Lung (tissue), 11 donors: ENCODE measurements at regions not wholly inside any gene's neighbourhood (a gene's known extent, or its start where the extent isn't known, plus 50 kb on each side); places are given as distances from the start of the nearest gene placed in this dataset.
"Not testable (repeated sequence)": the region's sequence is repeated elsewhere in the genome, so short reads cannot be mapped to it uniquely, and the experiment has no call there.

Source experiments
- ATAC-seq: fragments of 200-7000 bp; cut with Tn5 transposase; one replicate; pipeline ENCODE4 v1.9.1; 2020; ENCODE audit warnings: moderate number of reproducible peaks; ENCODE audit not compliant: insufficient read depth, low FRiP score
- DNase-seq, 3 donors: peaks; one replicate each; pipeline ENCODE4 v3.0.0-alpha.2; 2013 to 2017
- H3K27ac ChIP-seq, 2 donors: one replicate each; pipeline ENCODE4 v1.5.1; 2013; ENCODE audit warnings: mild to moderate bottlenecking in 2 of 2, moderate library complexity in 2 of 2, control low read depth in 1 of 2, inconsistent platforms in 1 of 2, low read depth in 1 of 2, low read length in 1 of 2
- H3K27me3 ChIP-seq, 3 donors: one replicate each; pipeline ENCODE4 v1.5.1; 2013; ENCODE audit warnings: low read length in 2 of 3; ENCODE audit not compliant: control insufficient read depth in 3 of 3, insufficient read depth in 3 of 3
- H3K36me3 ChIP-seq, 4 donors: one replicate each; pipeline ENCODE4 v1.5.1; 2013; ENCODE audit warnings: low read length in 4 of 4, mild to moderate bottlenecking in 1 of 4, moderate library complexity in 1 of 4; ENCODE audit not compliant: control insufficient read depth in 4 of 4, insufficient read depth in 4 of 4
- H3K4me1 ChIP-seq, 5 donors: one replicate each; pipeline ENCODE4 v1.5.1; 2013; ENCODE audit warnings: low read length in 5 of 5, mild to moderate bottlenecking in 2 of 5, moderate library complexity in 1 of 5; ENCODE audit not compliant: control insufficient read depth in 5 of 5, insufficient read depth in 5 of 5
- H3K4me3 ChIP-seq: one replicate; pipeline ENCODE4 v1.5.1; 2013; ENCODE audit warnings: mild to moderate bottlenecking, control low read depth, moderate library complexity
- H3K9ac ChIP-seq, 2 donors: one replicate each; pipeline ENCODE4 v1.5.1; 2013; ENCODE audit warnings: low read length in 2 of 2, control low read depth in 1 of 2; ENCODE audit not compliant: insufficient read depth in 1 of 2
- H3K9me3 ChIP-seq, 4 donors: one replicate each; pipeline ENCODE4 v1.5.1; 2013; ENCODE audit warnings: low read length in 3 of 4, mild to moderate bottlenecking in 1 of 4, moderate library complexity in 1 of 4; ENCODE audit not compliant: control insufficient read depth in 4 of 4, insufficient read depth in 3 of 4
- WGBS, 2 donors: extraction: QIAGEN DNeasy Blood & Tissue Kit; methylation state at CpG; one replicate each; pipeline ENCODE4 v1.1.7; 2013; 5-methylcytosine and 5-hydroxymethylcytosine counted together
- TF ChIP-seq, protein P1 (sequence below): IDR thresholded peaks from 2 replicates; pipeline ENCODE4 v1.5.1; 2012; ENCODE audit warnings: mild to moderate bottlenecking; ENCODE audit errors: control extremely low read depth, extremely low read depth
- donor health status: control.
- donor health status: control.
- donor health status: Bipolar disorder and iron deficiency.
- donor health status: healthy.
- donor health status: DM: yes; HTN: yes; CAD: no.

DNA sequence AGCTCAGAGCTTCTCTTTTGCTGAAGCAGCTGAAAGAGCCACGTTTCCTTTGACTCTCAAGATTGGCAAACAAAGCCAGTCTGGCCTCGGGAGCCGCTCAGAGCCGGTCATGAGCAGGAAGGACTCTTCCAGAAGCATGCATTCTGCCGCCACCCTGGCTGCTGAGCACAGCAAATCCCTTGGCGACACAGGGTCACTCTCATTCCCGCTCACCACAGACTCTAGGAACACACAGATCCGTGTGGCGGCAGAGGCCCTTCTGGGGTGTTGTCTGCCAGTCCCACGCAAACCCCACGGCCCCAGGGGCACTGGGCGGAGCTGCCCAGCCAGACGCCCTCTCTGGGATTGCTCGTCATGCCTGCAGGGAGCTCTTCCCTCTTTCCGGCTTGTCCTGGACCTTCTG is 157.0 kb downstream of the C16orf95 start:
- Histone ChIP-seq H3K36me3 (no peaks in the 10 kb centered on the region), H3K4me1 (no peaks in the 10 kb centered on the region), H3K4me3 (no peak overlapping the region), H3K27ac (no peak overlapping the region), H3K9me3 (peaks cover 0 to 2% (median 0%) of the 10 kb centered on the region in 4 donors), H3K9ac (no peak overlapping the region), H3K27me3 (peaks cover 0 to 2% (median 0%) of the 10 kb centered on the region in 3 donors)
- TF ChIP-seq, protein P1, sequence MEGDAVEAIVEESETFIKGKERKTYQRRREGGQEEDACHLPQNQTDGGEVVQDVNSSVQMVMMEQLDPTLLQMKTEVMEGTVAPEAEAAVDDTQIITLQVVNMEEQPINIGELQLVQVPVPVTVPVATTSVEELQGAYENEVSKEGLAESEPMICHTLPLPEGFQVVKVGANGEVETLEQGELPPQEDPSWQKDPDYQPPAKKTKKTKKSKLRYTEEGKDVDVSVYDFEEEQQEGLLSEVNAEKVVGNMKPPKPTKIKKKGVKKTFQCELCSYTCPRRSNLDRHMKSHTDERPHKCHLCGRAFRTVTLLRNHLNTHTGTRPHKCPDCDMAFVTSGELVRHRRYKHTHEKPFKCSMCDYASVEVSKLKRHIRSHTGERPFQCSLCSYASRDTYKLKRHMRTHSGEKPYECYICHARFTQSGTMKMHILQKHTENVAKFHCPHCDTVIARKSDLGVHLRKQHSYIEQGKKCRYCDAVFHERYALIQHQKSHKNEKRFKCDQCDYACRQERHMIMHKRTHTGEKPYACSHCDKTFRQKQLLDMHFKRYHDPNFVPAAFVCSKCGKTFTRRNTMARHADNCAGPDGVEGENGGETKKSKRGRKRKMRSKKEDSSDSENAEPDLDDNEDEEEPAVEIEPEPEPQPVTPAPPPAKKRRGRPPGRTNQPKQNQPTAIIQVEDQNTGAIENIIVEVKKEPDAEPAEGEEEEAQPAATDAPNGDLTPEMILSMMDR: no peak
- DNase-seq (peak; percentile 60 to 88 (median 79)), ATAC-seq (no peak)
- 47 to 73% methylated on average over 15 of the region's 15 CpGs for WGBS, 2 donors

DNA sequence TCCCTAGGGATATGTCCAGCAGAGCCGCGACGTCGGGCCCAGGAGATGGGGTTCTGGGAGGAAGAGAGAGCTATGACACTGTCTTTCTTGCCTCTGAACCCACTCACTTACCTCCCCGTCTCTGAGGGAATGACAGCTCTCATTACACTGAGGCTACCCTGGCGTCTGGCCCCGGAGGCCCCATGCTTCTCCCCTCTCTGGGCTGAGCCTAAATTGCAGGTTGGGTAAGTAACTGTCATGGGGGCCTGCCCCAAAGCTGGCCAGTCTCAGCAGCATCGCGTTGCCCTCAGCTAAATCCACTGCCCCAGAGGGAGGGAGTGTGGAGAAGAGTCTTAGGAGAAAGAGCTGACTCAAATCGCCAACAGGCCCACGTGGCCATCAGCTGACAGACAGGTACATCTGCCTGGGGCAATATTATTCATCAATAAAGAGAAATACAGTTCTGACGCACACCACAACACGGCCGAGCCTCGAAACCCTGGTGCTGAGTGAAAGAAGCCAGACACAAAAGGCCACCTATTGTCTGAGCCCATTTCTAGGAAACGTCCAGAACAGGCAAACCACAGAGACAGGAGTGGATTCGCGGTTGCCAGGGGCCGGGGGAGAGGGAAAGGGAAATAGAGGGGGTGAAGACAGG is 156.4 kb downstream of the C16orf95 start:
- no peaks in the 10 kb centered on the region for H3K4me1 ChIP-seq
- H3K4me3 ChIP-seq: no peak overlapping the region
- no peaks in the 10 kb centered on the region for H3K36me3 ChIP-seq
- TF ChIP-seq, protein P1: no peak
- no peak overlapping the region for H3K27ac ChIP-seq
- H3K27me3 ChIP-seq: peaks cover 0 to 2% (median 0%) of the 10 kb centered on the region in 3 donors
- no peak for DNase-seq
- no peak for ATAC-seq
- peaks cover 0 to 2% (median 0%) of the 10 kb centered on the region in 4 donors for H3K9me3 ChIP-seq
- H3K9ac ChIP-seq: no peak overlapping the region
- WGBS, 2 donors: 64 to 72% methylated on average over 19 of the region's 19 CpGs

DNA sequence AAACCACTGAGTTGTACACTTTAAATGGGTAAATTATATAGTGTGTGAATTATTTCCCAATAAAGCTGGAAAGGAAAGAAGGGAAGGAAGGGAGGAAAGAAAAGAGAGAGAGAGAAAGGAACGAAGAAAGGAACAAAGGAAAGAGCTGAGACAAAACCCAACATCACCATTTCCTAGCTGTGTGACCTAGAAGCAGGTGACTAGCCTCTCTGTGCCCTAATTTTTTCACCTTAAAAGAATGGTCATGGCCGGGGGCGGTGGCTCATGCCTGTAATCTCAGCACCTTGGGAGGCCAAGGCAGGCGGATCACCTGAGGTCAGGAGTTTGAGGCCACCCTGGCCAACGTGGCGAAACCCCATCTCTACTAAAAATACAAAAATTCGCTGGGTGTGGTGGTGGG is 155.8 kb downstream of the C16orf95 start:
- not testable (repeated sequence) for H3K4me3 ChIP-seq, H3K27ac ChIP-seq, H3K27me3 ChIP-seq, H3K9me3 ChIP-seq, H3K4me1 ChIP-seq, H3K36me3 ChIP-seq, H3K9ac ChIP-seq, DNase-seq, ATAC-seq
- WGBS, 2 donors: 87 to 88% methylated on average over 7 of the region's 7 CpGs

DNA sequence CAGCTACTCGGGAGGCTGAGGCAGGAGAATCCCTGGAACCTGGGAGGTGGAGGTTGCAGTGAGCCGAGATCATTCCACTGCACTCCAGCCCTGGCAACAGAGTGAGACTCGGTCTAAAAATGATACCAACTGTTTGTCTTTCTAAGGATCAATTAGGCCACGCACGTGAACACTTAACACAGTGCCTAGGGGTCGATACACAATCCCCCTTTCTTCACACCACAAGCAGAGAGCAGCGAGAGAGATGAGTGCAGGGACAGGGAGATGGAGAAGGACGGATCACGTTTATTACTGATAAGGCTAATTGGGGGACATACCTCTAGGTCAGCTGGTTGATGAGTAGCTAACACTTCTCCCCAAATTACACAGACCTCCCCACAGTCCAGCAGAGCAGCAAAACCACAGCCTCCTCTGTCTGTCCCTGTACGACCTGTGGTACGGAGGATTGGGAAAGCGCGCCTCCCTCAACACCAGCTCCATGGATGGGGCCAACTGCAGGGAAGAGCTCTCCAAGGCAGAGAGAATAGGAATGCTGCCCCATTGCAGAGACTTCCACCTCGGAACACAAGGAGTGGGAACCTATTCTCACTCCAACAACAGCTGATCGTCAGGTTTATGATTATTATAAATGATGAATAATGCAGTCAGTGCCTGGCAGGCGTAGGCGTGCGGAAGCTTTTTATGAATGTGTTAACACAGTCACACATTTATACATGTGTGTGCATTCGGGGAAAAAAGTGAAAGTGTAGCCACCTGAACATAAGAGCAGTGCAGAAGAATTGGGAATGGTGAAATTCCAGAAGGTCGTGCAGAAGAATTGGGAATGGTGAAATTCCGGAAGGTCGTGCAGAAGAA is 155.1 kb downstream of the C16orf95 start:
- no peak overlapping the region for H3K9ac ChIP-seq
- no peaks in the 10 kb centered on the region for H3K36me3 ChIP-seq
- ATAC-seq (no peak), DNase-seq (no peak)
- peaks cover 0 to under 1% (median 0%) of the 10 kb centered on the region in 4 donors for H3K9me3 ChIP-seq
- no peaks in the 10 kb centered on the region for H3K4me1 ChIP-seq
- no peak overlapping the region for H3K4me3 ChIP-seq
- WGBS, 2 donors: 82 to 85% methylated on average over 22 of the region's 22 CpGs
- TF ChIP-seq, protein P1: no peak
- no peak overlapping the region for H3K27ac ChIP-seq
- H3K27me3 ChIP-seq: peaks cover 0 to 2% (median 0%) of the 10 kb centered on the region in 3 donors

DNA sequence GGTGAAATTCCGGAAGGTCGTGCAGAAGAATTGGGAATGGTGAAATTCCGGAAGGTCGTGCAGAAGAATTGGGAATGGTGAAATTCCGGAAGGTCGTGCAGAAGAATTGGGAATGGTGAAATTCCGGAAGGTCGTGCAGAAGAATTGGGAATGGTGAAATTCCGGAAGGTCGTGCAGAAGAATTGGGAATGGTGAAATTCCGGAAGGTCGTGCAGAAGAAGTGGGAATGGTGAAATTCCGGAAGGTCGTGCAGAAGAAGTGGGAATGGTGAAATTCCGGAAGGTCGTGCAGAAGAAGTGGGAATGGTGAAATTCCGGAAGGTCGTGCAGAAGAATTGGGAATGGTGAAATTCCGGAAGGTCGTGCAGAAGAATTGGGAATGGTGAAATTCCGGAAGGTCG is 154.4 kb downstream of the C16orf95 start:
- not testable (repeated sequence) for H3K27me3 ChIP-seq, H3K9ac ChIP-seq, DNase-seq, H3K4me1 ChIP-seq, ATAC-seq, H3K9me3 ChIP-seq, H3K4me3 ChIP-seq, H3K27ac ChIP-seq, H3K36me3 ChIP-seq
- 94% methylated on average over 15 to 16 of the region's 22 CpGs for WGBS, 2 donors
